22Rv1 (cell line): ENCODE measurements at regions not wholly inside any gene's neighbourhood (a gene's known extent, or its start where the extent isn't known, plus 50 kb on each side); places are given as distances from the start of the nearest gene placed in this dataset.

Experiments used
- ZFX ChIP-seq: fragments of 450-650 bp; IDR thresholded peaks from 2 replicates; pipeline ENCODE4 v1.6.1; 2017; ENCODE audit warnings: antibody characterized with exemption, borderline replicate concordance
- TF ChIP-seq, protein P1 (sequence below): fragments of 450-650 bp; IDR thresholded peaks from 2 replicates; pipeline ENCODE4 v1.5.1; 2017; ENCODE audit warnings: mild to moderate bottlenecking

DNA sequence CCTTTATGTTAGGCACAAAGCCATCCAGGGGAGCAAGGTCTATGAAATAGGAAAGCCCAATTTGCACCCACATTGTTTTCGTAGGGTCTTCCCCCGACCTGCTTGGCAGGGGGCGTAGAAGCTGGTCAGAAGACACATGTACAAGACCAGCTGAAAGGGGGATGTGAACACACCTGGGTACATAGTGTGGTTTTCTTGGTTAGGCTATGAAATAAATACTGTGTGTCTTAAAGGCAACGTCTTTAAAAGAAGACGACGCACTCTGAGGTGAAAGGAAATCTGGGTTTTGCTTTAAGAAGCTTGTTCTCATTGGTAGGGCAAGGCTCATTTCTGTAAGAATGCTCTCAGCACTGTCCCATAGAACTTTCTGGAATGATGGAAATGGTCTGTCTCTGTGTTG, 60.0 kb upstream of the KLF7 start:
- TF ChIP-seq, protein P1, sequence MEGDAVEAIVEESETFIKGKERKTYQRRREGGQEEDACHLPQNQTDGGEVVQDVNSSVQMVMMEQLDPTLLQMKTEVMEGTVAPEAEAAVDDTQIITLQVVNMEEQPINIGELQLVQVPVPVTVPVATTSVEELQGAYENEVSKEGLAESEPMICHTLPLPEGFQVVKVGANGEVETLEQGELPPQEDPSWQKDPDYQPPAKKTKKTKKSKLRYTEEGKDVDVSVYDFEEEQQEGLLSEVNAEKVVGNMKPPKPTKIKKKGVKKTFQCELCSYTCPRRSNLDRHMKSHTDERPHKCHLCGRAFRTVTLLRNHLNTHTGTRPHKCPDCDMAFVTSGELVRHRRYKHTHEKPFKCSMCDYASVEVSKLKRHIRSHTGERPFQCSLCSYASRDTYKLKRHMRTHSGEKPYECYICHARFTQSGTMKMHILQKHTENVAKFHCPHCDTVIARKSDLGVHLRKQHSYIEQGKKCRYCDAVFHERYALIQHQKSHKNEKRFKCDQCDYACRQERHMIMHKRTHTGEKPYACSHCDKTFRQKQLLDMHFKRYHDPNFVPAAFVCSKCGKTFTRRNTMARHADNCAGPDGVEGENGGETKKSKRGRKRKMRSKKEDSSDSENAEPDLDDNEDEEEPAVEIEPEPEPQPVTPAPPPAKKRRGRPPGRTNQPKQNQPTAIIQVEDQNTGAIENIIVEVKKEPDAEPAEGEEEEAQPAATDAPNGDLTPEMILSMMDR = no peak
- no peak for TF ChIP-seq ZFX
